ENCODE measurements at regions not wholly inside any gene's neighbourhood (a gene's known extent, or its start where the extent isn't known, plus 50 kb on each side); places are given as distances from the start of the nearest gene placed in this dataset.

DNA sequence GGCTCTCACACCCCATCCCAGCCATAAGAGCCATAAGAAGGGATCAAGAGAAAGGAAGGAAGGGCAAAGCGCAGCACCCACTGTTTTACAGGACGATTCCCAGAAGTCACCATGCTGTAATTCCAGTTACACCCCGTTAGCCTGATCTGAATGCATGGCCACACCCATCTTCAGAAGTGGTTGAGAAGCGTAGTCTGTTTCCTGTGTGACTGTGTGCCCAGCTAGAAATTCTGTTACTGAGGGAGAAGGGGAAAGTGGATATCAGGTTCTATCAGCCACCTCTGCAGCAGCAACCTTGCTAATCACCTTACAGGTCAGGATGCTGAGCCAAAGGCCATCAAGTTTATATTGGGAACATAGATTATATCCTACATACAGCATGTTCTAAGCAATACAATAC, 260.0 kb downstream of the ABHD5 start:
- DNase-seq (ENCODE audit: low read depth): no peak

DNA sequence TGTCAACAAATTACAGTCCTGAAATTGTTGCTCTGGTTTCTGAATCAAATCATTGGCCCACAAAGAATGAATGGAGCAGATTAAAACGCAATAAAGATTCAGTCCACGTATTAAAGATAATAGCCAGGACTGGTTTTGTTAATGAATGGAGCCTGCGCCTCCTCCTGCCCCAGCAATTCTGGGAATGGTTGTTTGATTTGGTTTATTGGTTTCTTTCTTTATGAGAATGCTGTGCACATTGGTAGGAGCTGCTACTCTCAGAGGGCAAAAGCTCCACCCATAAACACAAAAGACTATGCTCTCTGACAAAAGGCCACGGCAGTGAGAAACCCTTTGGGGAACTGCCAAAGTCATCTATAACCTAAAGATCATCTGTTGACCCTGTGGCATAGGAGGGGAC, 261.1 kb downstream of the ABHD5 start:
- DNase-seq (ENCODE audit: low read depth): no peak

DNA sequence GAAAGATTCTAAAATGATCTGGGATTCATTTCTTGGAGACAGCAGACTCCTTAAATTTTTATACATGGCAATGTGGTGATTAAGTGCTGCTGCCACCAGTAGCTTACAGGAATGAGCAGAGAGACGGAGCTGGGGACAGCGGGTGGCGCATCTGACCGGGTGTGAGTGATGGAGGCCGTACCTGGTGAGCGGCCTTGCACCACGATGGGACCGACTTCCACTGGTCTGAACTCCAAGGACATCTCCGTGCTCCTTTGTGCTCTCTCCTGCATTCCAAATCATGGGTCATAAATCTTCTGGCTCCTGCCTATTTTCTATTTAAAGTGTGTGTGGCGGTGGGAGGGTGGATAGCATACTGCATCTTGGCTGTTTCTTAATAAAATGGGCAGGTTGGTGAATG, 262.6 kb downstream of the ABHD5 start:
- DNase-seq (ENCODE audit: low read depth): no peak

DNA sequence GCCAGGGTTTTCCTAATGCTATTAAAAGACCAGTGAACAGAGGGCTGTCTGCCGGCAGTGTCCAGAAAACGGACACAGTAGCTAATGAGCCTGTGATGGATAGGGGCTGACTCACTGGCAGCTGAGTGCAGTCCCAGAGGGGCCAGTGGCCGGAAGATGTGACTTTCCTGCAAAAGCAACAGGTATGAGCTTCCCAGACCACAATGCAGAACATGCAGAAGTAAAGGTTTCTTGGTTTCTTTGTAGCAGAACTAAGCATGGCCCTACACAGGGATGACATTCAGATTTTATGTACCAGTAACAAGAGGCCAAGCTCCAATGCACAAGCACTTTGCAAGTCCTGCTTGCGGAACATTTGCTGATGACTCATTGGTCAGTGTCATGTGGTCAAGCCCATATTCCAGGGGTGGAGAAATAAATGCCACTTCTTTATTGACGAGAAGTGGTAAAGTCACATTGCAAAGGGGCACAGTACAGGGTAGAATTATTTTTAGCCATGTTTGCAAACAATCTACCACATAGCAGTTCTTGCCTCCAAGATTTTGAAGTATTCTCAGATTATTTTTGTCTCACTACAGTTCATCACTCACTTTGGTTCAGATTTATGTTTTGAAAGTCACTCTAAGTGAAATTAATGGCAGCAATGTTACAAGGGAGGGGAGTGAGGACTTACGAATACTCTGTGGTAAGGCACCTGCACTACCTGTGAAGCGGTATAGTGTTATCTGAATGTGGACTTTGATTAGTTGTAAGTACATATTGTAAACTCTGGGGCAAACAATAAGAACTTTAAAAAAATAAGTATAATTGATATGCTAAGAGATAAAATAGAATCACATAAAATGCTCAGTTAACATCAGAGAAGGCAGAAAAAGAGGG, 263.3 kb downstream of the ABHD5 start:
- peak; percentile 99 for DNase-seq (ENCODE audit: low read depth)

DNA sequence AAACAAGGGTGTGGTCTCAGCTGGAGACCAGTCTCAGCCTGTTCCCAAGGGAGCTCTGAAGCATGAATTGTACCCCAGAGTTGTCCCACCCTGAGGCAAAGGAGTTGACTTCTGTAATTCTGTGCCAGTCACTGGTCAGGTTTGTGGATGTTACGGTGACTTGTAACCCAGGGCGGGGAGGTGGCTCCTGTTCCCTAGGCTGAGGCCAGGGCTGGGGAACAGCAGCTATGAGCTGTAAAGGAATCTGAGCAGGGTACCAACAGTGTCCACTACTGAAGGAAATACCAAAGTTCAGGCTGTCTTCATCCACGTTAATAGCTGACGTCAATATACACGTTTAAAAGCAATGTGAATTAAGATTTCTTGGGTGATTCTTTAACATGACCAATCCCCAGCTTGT, 266.2 kb downstream of the ABHD5 start:
- no peak for DNase-seq (ENCODE audit: low read depth)

DNA sequence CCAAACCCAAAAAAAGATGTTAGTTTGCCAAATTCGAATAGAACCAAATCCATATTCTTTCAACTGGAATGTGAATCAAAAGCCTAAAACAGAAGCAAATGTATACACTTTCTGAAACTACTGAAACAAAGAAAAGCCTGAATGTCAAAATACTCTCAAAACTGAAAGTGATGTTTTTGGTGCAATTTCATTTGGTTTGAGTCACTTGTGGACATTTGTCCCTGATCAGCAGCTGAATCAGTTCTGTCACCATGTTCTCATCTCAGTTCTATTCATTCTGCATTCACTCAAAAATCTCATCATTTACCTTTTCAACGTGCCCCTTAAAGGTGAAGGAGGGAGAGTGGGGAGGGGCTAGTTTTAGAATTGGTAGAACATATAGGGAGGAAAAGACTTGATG, 266.8 kb downstream of the ABHD5 start:
- no peak for DNase-seq (ENCODE audit: low read depth)

DNA sequence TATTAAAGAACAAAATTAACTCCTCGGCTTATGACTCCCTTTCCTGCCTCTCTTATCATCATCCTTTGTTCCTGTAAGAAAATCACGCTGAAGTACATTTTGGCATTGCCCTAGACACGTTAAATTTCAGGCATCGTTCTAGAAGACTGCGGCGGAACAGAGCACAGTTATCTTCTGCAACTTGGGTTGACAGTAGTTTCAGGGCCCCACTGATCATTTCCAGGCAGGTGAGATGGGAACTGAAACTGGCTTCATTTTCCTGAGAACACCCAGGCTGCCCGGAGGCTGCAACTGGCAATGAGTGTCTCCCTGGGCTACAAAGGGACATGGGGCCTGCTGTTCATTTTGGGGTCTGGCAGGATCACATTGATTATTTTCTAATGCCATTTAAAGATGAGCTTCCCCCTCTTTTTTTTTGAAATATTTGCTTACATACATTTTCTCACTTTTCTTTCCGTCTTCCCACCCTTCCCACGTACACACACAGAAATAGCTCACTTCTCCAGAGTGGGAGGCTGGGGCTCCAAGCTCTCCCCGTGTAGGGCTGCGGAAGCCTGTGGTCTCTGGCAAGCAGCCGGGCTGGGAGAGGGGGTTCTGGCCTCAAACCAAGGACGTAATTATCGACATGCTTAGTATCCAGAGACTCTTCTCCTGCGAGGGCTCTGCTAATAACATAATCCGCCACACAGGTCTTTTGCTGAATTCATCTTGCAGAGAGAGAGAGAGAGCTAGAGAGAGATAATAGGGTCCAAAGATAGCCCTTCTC, 267.4 kb downstream of the ABHD5 start:
- no peak for DNase-seq (ENCODE audit: low read depth)

DNA sequence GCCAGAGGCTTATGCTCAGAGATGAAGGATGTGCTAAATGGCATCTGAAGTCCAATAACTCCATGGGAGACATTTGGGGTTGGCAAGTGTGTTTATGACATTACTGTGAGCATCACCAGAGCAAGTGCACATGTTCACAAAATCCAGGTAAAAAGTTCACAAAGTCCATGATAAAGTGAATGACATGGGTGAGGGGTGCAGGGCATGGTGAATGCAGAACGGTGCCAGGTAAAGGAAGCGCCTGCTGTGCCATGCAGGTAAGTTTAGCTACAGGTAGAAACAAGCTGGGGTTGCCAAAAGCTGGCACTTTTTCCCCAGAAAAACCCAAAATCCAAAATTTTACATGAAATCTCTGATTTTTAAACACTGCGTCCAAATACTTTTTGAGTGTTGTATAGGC, 268.2 kb downstream of the ABHD5 start:
- no peak for DNase-seq (ENCODE audit: low read depth)

DNA sequence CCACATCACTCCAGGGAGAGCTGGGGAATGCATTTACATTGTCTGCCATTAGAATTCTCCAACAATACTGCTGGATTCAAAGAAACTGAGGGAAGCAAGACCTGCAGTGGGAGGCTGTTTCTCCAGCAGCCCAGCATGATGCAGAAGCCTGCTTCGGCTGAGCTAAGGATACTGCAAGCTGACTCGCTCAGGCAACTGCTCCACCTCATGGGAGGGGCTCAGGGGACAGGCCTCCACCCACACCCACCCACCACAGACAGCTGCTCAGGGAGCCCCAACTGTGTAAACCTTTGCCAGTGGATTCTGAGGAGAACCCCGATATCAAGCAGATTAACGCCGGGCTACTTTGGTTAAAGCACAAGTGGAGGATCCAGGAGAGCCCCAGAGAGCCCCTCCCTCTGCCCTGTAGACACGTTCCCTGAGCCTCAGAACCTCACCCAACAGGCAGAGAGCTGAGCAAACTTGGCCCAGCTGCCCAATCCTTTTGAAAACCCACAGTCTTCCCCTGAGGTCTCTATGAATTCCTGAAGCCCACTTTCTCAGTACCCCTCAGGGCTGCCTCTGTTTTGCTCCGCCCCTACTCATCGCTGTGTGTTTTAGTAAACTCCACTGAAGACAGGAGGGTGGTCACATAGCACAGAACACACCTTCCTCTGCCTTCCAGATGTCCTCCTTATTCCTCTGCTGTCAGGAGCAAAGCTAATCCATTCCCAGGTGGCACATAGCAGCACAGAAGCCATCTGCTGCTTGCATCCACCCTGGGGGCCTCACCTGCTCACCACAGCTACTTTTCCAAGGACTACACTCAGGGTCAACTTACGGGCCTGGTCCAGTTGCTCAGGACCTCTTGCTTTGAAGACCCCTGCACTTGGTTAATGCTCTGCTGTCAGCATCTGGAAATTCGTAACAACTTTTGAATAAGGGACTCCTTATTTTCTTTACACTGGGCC, 269.0 kb downstream of the ABHD5 start:
- no peak for DNase-seq (ENCODE audit: low read depth)

DNA sequence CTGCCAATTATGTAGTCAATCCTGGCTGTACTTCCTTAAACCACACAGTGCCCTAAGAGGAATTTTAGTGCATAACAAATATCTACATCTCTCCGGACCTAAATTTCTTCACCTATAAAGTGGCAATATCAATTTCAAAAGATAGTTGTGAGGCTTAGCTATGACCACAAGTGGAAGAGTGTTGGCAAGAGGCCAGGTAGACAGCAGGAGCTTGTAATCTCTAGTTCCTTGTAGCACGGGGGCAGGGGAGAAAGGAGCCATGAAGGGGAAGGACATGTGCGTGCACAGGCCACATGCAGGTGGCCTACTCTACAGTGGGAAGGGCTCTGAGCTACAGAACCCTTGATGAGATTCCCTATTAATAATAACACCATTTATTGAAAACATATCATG, 269.7 kb downstream of the ABHD5 start:
- DNase-seq (ENCODE audit: low read depth): no peak

DNA sequence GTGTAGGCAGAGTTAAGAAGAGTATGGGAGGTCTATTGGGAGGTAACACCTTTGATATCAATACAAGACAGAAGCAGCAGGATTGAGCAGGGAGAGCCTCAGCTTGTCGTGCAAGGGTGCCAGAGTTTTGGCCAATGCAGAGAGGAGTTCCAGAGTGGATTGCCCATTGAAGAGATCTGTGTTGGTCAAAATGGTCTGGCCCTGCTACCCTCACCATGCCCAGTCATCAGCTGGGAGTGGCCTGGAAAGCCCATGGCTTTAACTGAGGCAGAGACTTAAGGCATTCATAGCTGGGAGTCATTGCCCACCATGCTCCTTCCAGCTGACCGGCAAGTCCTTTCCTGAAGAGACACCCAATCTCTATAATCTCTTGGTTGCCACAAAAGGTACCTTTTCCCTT, 271.3 kb downstream of the ABHD5 start:
- no peak for DNase-seq (ENCODE audit: low read depth)

DNA sequence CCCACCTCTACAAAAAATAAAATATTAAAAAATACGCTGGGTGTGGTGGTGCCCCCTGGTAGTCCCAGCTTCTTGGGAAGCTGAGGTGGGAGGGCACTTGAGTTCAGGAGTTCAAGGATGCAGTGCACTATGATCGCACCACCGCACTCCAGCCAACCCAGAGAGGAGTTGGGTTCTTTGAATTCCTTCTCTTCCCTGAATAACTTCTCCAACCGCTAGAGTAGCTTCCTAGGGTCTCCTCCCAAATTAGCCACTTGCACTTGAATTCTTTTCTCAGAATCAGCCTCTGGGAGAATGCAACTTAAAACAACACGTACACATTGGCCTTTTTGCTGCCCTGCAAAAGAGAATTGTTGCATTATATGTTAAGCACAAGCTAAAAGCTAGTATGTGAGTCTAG, 272.5 kb downstream of the ABHD5 start:
- DNase-seq (ENCODE audit: low read depth): no peak

DNA sequence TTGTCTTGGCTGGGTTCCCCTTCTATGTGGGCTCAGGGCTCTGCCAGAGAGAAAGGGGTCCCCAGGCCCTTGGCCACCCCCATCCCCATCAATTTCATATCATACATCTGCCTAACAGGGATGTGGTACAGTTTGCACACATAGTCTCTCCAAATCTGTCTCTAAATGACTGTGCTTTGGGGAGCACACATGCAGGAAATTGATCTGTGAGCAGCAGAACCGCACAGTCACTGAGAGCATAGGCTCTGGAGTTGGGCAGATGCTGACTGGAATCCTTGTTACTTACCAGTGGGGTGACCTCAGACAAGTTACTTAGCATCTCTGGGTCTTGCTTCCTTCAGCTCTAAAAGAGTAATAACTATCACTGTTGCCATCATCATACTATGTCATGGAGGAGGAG, 273.9 kb downstream of the ABHD5 start:
- DNase-seq (ENCODE audit: low read depth): no peak

DNA sequence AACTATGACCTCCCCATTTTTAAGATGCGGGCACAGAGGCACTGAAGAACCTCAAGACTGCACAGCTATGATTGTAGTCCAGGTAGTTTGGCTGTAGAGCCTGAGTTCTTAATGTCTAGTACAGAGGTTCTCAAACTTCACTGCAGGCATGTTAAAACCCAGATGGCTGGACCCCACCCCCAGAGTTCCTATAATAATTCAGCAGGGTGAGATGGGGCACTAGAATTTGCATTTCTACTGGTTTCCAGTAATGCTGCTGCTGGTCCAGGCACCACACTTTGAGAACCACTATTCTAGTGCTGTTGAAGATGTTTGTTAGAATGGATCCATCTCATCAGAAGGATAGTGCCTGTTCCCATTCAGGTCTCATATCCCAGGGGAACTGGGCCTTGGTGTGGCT, 274.9 kb downstream of the ABHD5 start:
- DNase-seq (ENCODE audit: low read depth): no peak

DNA sequence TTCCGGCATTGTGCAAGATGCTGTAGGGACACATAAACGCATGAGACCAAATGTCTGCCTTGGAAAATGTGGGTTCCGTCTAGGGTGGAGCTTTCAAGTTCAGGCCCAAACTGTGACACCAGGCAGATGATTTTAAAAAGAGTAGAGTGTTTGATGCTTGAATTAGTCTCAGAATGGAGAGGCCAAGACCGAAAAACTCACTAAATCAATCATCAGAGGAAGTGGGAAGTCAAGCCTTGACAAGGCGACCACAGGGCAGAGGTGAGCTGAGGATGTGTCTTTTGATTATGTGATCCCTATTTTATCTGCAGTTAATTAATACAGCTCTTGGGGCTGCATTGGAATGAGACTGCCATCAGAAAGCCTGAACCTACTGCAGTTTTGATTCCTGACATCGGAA, 275.4 kb downstream of the ABHD5 start:
- DNase-seq (ENCODE audit: low read depth): no peak

DNA sequence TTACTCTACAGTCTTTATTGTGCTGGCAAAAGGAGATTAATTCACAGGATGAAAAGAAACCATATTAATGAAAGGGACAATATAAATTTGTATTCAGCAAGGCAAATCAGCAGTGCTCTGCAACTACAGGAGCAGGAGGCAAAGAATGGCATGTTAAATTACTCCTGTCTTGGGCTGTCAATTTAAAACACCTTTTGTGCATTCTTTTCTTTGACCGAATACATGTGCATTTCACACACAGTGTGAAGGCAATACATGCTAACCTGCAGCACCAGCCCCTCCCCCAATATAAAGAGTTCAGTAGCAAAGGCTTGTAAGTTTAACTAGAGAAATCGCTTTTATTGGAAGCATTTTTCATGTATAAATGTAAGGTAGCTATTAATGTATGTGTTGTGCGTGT, 275.2 kb upstream of the TOPAZ1 start:
- DNase-seq (ENCODE audit: low read depth): no peak

DNA sequence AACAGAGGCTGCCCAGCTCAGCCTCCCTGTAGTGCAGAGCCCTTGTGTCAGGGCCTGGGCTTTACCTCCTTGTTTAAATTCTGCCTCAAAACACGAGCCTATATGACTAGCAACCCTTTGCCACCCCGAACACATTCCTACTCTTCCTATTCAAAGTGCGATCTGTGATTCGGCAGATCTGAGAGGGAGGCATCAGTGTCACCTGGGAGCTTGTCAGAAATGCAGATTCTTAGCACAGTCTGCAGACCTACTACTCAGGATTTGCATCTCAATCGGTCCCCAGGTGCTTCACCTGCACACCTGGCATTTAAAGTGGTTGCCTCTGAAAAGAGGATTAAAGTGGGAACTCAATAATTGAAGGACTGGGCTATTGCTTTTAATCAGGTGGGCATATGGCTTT, 273.2 kb upstream of the TOPAZ1 start:
- no peak for DNase-seq (ENCODE audit: low read depth)

DNA sequence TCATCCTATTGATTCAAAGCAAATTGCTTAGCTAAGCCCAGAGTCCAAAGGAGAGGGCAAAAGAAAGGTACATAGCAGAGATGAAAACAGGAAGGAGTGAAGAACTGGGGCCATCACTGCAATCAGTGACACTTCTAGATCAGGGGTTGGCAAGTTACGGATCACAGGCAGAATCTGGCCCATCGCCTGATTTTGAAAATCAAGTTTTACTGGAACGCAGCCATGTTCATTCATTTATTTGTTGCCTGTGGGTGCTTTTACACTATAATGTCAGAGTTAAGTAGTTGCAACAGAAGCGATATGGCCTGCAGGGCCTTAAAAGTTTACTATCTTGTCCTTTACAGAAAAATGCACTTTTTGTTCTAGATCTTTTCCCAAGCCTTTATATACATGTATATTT, 271.7 kb upstream of the TOPAZ1 start:
- no peak for DNase-seq (ENCODE audit: low read depth)

DNA sequence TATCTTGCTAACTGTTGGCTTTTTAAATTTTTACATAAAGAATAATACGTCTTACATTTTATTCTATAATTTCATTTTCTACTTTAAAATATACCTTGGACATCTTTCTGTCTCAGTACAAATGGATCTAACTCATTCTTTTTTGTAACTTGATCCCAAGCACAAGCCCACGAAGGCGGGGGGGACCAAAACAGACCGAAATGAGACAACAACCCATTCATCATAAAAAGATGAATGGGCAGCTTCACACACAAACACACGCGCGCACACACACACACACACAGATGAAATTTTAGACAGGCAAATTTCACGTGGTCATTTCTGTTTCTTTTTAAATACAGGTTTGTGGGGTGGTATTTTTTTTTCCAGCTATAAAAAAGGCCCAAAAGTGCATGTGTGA, 271.3 kb upstream of the TOPAZ1 start:
- no peak for DNase-seq (ENCODE audit: low read depth)

DNA sequence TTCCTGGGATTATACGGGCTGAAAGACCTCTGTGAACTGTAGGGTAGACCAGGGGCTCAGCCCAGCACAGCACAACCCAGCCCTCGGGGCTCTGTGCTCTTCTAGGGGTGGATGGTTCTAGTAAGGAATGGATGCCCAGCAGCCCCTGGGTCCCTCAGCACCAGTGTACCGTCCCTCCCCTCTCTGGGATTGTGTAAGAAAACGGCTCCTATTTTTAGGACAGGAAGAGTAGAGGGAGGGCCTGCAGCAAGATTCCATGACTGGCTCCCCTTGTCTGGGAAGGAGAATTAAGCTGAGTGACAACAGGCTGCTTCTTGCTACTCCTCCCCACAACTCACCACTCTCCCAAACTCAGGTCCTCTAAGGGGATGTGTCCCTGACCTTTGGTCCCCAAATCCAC, 270.8 kb upstream of the TOPAZ1 start:
- DNase-seq (ENCODE audit: low read depth): no peak

DNA sequence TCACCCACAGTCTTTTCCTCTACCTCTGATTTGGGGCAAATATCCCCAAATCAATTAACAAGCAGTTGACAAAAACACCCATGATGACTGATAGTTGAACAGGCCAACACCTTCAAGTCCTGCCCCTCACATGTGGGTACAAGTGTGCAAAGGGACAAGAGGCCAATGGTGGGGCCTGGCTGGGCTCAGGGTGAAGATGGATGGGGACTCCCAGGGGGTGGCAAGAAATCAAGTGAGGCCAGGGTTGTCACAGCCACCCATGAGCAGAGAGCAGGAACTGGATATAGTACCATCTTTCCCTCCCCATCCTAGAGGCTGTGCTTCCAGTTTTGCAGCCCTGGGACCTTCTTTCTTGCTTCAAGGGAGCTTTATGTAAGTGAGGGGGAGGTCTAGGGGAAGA, 270.2 kb upstream of the TOPAZ1 start:
- DNase-seq (ENCODE audit: low read depth): no peak

DNA sequence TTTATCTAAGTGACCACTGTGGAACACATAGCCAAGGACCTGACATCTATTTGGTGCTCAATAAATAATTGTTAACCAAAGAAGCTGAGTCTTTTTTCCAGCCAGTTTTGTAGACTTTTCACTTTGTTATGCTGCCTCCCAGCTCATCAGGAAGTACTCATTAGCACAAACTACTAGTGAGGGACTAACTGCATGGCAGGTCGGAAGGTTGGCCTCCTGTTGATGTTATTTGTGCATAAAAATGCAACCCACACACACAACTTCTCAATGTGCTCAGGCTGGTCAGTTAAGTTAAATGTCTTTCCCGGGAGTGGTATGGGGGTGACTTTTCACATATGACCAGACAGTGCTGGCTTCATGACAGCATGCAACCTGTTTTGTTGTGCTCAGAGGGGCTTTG, 263.0 kb upstream of the TOPAZ1 start:
- DNase-seq (ENCODE audit: low read depth): no peak
